DND-41 (cell line): ENCODE measurements at regions not wholly inside any gene's neighbourhood (a gene's known extent, or its start where the extent isn't known, plus 50 kb on each side); places are given as distances from the start of the nearest gene placed in this dataset.

Experiments used
- ATAC-seq: fragments of 200-7000 bp; cut with Tn5 transposase; 3 replicates; pipeline ENCODE4 v1.9.1; 2021; ENCODE audit warnings: low read depth; ENCODE audit not compliant: insufficient read depth
- DNase-seq: peaks from one replicate; pipeline ENCODE4 v3.0.0-alpha.2; 2020
- H2AFZ ChIP-seq: 2 replicates; pipeline ENCODE4 v1.6.0; 2012; ENCODE audit warnings: low read depth, low read length
- H3K27ac ChIP-seq: 2 replicates; pipeline ENCODE4 v1.5.1; 2012; ENCODE audit warnings: low read length, inconsistent platforms
- H3K27me3 ChIP-seq: fragments of 200-600 bp; sonication (generic); 2 replicates; pipeline ENCODE4 v1.6.0; 2012; ENCODE audit warnings: low read length, mild to moderate bottlenecking, inconsistent platforms; ENCODE audit not compliant: insufficient read depth, poor library complexity
- H3K36me3 ChIP-seq: 2 replicates; pipeline ENCODE4 v1.5.1; 2012; ENCODE audit warnings: low read length, inconsistent platforms; ENCODE audit not compliant: insufficient read depth
- H3K4me1 ChIP-seq: 2 replicates; pipeline ENCODE4 v1.5.1; 2012; ENCODE audit warnings: mild to moderate bottlenecking, low read length; ENCODE audit not compliant: insufficient read depth
- H3K4me2 ChIP-seq: 2 replicates; pipeline ENCODE4 v1.6.0; 2012; ENCODE audit warnings: mild to moderate bottlenecking, moderate library complexity, low read length, inconsistent platforms; ENCODE audit not compliant: insufficient read depth
- H3K4me3 ChIP-seq, 2 experiments: fragments of 200-600 bp in 1 of 2; shearing (Covaris generic) in 1 of 2; 2 replicates each; pipeline ENCODE4 v1.5.1; 2012 to 2016; ENCODE audit warnings: inconsistent platforms in 2 of 2, low read length in 2 of 2, mild to moderate bottlenecking in 2 of 2, low read depth in 1 of 2, moderate library complexity in 1 of 2
- H3K79me2 ChIP-seq: 2 replicates; pipeline ENCODE4 v1.6.0; 2012; ENCODE audit warnings: low read length, inconsistent platforms; ENCODE audit not compliant: insufficient read depth
- H3K9ac ChIP-seq: 2 replicates; pipeline ENCODE4 v1.6.0; 2012; ENCODE audit warnings: low read depth, mild to moderate bottlenecking, inconsistent platforms, low read length, moderate library complexity
- H3K9me3 ChIP-seq: 2 replicates; pipeline ENCODE4 v1.5.1; 2012; ENCODE audit warnings: low read length, moderate library complexity, mild to moderate bottlenecking, inconsistent platforms; ENCODE audit not compliant: insufficient read depth, severe bottlenecking
- H4K20me1 ChIP-seq: 2 replicates; pipeline ENCODE4 v1.6.0; 2012; ENCODE audit warnings: low read length; ENCODE audit not compliant: insufficient read depth
- CTCF ChIP-seq: IDR thresholded peaks from 2 replicates; pipeline ENCODE4 v1.5.1; 2012; ENCODE audit warnings: borderline replicate concordance, low read length, moderate library complexity, mild to moderate bottlenecking; ENCODE audit not compliant: poor library complexity, severe bottlenecking; ENCODE audit errors: extremely low read depth
- EZH2 ChIP-seq: IDR thresholded peaks from 3 replicates; pipeline ENCODE4 v1.6.1; 2012; ENCODE audit warnings: borderline replicate concordance, low read depth, mild to moderate bottlenecking, moderate library complexity, low read length, inconsistent platforms; ENCODE audit not compliant: severe bottlenecking

GRCh38 chr5:56302027-56302426 is 68.9 kb upstream of the ANKRD55 start:
- DNase-seq: no peak

DNA sequence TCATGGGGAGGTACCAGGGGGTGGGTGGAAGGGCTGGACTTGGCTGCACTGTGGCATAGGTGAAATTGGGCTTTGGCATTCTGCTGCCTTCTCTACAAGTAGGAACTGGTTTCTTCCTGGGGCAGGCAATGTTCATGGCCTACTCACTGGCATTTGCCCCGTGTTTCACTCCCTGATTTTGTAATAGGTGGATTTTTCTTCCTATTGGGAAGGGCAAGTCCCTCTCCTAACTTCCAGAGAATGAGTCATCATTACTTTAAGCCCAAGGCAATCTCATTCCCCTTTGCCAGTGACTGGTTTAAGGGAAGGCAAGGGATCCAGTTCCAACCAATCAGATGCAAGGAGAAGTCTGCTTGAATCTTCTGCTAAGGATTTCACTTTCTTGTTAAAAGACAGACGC is 67.9 kb upstream of the ANKRD55 start:
- Histone ChIP-seq H3K4me3 (no peak overlapping the region), H3K4me2 (no peak overlapping the region)
- ATAC-seq: no peak

More at GRCh38 chr5:56302027-56302426, 68.9 kb upstream of the ANKRD55 start:
- H3K9me3 ChIP-seq: no peaks in the 10 kb centered on the region
- no peak for ATAC-seq
- no peak for TF ChIP-seq CTCF
- TF ChIP-seq EZH2: no peak
- H3K27me3 ChIP-seq: no peaks in the 10 kb centered on the region
- H3K79me2 ChIP-seq: no peaks in the 10 kb centered on the region
- H3K4me1 ChIP-seq: no peaks in the 10 kb centered on the region
- H2AFZ ChIP-seq: no peak overlapping the region
- no peak overlapping the region for H3K4me3 ChIP-seq
- H3K9ac ChIP-seq: no peak overlapping the region
- H3K4me2 ChIP-seq: no peak overlapping the region
- no peaks in the 10 kb centered on the region for H4K20me1 ChIP-seq
- no peak overlapping the region for H3K27ac ChIP-seq
- H3K36me3 ChIP-seq: no peaks in the 10 kb centered on the region

GRCh38 chr5:56299212-56299611 is 66.1 kb upstream of the ANKRD55 start:
- H3K36me3 ChIP-seq: no peaks in the 10 kb centered on the region
- H3K4me3 ChIP-seq: no peak overlapping the region
- H3K4me1 ChIP-seq: no peaks in the 10 kb centered on the region
- ATAC-seq (no peak), DNase-seq (no peak)
- no peak overlapping the region for H3K27ac ChIP-seq
- H3K27me3 ChIP-seq: no peaks in the 10 kb centered on the region
- H3K79me2 ChIP-seq: no peaks in the 10 kb centered on the region
- H3K4me2 ChIP-seq: no peak overlapping the region
- no peak overlapping the region for H2AFZ ChIP-seq
- H3K9ac ChIP-seq: no peak overlapping the region
- H4K20me1 ChIP-seq: no peaks in the 10 kb centered on the region
- H3K9me3 ChIP-seq: no peaks in the 10 kb centered on the region
- TF ChIP-seq CTCF (no peak), EZH2 (no peak)

More for the DNA sequence above, 67.9 kb upstream of the ANKRD55 start:
- Histone ChIP-seq H3K9ac (no peak overlapping the region), H3K27me3 (no peaks in the 10 kb centered on the region), H2AFZ (no peak overlapping the region), H3K4me1 (no peaks in the 10 kb centered on the region), H3K9me3 (no peaks in the 10 kb centered on the region), H3K79me2 (no peaks in the 10 kb centered on the region), H4K20me1 (no peaks in the 10 kb centered on the region), H3K36me3 (no peaks in the 10 kb centered on the region), H3K27ac (no peak overlapping the region)
- TF ChIP-seq CTCF: no peak
- no peak for TF ChIP-seq EZH2
- DNase-seq: no peak
